ENCODE measurements at regions not wholly inside any gene's neighbourhood (a gene's known extent, or its start where the extent isn't known, plus 50 kb on each side); places are given as distances from the start of the nearest gene placed in this dataset.

DNA sequence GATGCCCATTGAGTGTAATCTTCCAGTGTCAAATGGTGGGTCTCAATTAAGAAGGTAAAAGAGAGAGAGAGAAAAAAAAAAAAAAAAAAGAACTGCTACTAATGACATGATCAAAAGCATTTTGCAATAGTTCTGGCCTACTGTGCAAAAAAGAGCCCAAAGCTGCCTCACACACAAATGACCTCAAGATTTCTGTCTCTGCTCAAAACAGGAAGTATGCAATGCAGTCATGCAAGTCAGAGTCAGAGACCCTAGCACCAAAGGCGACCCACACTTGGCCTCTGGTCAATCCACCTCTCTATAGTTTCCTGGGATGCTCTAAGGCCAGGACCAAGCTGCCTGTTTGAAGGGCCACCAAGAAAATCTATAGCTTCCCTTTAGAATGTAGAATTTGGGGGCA is 323.5 kb downstream of the VPS13C start:
- DNase-seq, result no peak

DNA sequence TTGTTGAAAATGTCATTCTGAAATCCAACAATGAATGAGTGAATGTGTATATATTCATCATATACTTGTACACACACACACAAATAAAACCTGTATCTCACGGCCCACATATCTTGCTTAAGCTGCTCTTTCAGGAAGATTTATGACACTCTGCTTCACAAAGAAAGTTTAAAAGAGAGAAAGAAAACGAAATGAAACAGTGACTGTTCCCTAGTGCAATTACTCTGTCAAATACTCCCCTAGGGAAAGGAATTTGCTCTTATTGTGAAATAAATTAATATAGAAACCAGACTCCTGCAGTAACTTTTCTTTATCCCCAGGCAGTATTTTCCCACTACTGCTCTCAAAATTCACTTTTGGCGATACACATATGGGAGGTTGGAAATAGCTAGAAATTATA is 329.1 kb downstream of the VPS13C start:
- no peak for DNase-seq

DNA sequence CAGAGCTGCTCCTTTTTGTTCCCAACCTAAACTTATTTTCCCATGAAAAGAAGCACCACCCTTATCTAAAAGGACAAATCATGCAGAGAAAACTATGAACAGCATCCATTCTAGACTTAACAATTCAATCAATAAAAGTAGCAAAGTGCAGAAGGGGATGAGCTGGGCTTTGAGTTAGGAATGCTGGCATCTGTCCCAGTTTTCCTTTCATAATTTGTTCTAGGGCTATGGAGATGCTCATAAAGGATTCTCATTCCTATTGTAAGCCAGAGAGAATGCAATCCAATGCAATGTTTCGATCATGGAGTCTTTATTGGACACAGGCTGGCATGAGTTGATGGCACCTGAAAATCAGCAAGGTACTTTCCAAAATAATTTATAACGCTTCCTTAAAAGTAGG is 330.6 kb downstream of the VPS13C start:
- no peak for DNase-seq

DNA sequence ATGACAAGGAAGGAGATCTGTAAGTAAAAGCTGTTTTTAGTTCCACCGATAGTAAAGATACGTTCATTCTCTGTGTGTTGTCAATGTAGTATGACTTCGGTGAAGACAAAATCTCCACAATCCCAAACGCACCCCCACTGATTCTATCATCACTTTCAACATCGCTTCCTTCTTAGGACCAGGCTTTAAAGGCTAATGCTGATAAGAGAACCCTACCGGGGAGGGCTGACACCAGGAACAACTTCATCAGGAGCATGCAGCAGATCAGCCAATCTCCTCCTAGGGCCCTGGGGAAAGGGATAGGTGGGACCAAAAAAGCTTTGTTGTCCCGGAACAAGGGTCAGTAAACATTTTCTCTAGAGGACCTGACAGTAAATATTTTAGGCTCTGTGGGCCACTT is 334.1 kb downstream of the VPS13C start:
- no peak for DNase-seq

DNA sequence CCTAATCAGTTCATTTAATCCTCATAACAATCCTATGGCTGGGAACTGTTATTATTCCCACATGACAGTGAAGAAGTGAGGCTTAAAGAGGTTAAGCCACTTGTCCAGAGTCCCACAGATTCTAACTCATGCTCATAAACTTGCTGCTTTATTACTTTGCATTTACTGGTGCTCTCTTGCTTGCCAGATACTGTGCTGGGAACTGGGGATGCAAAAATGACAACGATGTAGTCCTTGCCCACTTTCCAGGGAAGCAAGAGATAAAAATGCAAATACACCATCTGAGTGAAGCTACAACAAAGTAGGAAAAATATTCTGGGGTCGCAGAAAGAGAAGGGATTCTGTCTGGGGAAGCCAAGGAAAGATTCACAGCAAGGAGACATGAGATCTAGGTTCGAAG is 335.0 kb downstream of the VPS13C start:
- no peak for DNase-seq

DNA sequence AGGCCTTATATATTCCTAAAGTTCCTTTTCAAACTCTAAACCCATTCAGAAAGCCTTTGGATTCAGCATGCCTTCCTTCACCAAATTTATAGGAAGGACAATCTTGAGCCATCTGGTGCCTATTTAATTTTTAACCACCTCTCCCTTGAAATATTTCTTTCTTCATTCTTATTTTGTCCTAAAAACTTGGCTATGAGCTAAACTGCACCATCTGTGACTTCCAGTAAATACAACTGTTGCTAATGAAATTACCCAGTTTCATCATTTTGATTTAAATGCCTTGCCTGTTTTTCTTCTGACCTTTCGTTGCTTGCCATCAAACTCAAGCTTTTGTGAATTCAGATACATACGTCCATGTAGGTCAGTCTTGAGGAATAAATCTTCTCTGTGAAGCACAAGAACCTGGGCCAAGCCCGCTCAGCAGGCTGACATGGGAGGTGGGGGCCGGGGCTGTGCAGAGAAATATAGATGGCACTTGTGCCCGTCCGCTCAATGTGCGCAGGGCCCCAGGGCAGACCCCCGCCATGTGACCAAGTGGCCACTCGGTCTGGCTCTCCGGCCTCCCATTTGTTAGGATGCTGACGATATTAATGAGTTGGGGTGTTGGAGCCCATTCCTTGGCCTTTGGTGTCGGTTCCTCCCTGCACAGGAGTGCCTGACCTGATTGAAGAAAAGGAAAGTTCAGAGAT is 335.9 kb downstream of the VPS13C start:
- DNase-seq, result no peak

DNA sequence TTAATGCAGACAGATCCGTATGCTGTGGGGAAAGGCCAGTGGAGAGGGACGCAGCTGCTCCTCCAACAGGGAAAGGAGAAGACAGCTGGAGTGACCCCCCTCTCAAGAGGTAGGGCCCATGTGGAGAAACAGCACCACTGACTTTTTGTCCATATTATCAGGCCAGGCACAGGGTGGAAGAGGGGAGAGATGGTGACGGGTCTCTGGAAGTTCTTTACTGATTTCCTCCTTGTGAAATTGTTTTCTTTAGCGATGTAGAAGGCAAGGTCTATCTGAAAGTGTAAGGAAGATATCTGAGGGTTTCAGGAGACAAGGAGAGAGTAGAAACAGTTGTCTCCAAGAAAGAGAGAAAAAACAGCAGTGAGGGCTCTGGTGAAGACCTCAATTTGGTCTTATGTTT is 338.8 kb downstream of the VPS13C start:
- DNase-seq, result no peak

DNA sequence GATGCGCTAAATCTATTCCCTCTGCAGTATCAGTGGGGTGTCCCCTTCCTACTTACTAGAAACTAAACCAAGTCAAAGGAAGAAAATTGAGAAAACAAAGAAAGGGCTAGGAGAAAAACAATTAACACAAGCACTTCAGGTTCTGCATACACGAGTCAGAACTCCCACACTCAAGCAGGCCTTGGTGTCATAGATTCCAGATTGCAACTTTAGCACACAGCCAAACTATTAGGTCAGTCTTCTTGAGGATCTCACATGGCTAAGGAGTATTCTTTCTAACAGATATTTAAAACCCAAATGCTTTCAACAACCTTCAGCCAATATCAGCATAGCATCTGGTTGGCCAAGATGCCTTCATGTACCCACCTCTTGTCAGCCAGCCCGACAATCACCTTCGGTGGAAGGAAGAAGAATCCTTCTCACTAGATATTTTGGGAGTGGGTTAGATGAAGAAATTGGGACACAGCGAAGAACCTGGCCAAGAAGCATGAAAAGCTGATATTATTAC is 340.0 kb downstream of the VPS13C start:
- no peak for DNase-seq

DNA sequence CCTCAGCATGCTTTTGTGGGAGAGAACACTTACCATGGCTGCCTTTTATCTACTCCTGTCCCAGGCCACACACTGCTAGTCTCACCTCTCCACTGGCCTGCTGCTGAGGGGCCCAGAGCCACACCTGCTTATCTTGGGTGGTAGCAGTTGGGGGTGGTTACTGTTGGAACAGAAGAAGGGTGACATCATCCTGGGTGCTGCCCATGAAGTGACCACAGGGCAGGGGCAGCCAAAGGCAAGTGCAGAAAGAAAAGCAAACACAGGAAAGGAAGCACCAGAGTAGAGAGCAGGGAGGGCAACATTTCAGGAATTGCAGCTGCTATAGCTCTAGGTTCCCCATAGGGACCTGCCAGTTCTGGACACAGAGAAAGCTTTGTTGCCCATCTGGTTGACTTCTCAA is 345.2 kb downstream of the VPS13C start:
- no peak for DNase-seq

DNA sequence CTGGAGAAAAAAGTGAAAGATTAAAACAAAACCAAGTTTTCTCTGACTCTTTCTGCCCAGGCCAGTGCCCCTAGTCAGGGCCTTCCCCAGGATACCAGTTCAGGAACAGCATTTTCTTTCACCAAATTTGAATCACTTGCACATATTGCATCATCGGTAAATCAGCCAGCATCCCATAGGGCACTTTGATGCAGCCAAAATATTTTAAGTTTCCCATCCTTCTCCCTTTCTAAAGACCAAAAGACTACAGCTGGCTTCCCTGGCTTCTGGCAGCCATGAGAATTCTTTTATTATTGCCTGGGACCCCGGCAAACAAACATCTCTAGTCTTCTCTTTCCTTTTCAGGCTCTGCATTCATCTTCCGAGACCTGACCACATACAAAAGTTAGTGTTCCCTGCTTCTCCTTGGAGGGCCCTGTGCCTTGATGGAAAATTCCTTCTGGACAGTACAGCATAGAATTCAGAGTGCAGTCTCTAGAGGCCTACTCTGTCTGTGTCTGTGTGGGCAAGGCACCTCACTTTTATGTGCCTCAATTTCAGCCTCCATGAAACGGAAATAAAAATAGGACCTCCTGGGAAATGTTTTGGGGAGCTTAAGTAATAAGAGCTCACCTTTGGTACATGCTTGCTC is 348.0 kb downstream of the VPS13C start:
- DNase-seq, result no peak

DNA sequence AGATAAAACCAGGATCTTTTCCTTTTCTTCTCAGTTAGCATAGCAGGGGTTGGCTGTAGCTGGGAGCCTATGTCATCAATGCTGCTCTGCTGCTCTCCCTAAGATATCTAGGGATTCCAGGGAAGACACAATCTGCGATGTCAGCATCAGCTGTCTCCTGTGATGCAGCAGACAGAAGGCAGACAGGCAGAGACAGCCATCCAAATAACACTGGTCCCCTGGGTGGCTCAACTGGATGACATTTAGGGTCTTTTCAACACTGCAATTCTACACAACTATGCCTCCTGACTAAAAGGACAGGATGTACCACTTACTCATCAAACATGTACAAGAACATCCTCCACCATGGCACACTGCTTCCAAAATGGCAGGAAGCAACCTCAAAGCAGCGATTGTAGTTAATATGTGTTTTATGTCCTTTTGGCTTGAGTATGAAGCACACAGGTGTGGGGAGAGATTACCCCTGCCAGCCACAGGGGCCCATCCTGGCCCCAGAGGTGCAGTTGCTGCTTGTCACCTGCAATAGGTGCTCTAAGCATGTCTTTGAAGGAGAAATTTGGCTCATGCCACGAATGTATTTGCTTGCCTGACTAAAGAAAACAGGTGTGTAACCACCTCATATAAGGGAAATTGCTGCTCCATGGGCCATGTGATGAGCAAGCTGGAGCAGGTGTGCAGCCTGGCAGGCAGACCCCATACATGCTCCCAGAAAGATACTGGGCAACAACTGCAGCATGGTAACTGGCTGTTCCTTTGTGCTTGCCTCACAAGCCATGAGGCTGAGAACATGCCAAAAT is 357.8 kb downstream of the VPS13C start:
- DNase-seq, result peak; percentile 21

DNA sequence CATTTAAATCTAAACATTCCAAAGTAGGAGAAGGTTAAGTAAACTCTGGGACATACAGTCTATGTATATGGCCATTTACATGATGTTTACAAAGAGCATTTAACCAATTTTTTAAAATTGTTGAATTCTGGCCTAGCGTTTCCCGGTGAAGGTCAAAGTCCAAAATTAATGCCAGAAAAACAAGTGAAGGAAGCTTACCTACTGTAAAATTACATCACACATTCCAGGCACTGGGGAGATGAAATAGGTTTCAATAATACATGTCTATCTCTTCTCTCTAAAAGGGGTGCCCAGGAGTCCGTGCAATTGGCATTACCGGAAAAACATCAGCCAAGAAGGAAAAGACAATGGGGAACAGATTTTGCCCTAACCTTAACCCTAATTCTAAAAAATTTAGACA is 358.8 kb downstream of the VPS13C start:
- no peak for DNase-seq

DNA sequence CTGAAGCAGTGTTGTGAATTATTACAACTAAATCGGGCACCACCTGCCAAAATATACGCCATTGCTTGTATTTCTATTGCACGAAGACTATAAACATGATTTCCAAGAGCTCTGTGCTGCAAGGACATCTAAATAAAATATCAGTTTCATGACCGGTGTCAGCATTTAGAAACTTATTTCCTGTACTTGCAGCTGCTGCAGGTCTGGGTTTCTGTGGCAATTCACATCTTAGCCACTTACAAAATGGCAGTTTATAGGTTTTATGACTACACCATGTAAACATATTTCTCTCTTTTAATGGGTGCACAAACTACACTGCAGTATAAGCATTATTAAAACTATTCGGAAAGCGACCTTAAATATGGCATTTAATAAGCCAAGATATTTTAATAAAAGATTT is 359.4 kb downstream of the VPS13C start:
- DNase-seq, result no peak

DNA sequence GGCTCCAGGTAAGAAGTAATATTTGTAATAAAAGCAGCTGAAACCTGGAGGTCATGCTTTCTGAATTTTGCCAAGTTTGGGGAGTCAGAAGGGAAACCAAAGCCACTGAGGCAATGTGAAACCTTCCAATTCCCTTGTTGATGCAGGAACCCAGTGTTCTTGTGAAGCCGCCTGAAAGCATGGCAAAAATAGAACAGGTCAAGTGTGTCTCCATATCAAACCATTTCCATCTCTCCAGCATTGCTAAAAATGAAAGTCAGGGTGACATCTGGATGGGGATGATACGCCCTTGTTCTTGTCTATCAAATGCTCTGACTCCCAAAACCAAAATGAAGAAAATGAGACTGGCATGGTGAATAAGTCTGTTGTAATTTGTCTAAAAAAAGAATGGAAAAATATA is 362.5 kb downstream of the VPS13C start:
- DNase-seq, result no peak

DNA sequence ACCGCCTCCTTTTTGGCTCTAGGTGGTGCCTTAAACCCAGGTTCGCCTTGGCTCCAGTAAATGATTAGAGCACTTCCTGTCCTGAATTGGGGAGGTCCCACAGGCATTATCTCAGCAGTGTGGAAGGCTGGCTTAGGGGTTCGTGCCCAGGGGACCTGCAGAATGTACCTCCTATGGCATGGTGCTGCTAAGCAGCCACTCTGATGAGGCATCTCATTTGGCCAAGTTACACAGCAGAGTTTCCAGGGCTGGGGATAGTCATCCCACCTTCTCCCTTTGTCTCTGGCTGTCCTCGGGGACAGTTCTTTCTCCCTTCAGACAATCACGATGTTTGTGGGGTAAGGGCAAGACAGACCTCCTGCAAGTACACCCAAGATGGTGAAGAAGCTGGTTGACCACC is 371.2 kb downstream of the VPS13C start:
- DNase-seq, result no peak

DNA sequence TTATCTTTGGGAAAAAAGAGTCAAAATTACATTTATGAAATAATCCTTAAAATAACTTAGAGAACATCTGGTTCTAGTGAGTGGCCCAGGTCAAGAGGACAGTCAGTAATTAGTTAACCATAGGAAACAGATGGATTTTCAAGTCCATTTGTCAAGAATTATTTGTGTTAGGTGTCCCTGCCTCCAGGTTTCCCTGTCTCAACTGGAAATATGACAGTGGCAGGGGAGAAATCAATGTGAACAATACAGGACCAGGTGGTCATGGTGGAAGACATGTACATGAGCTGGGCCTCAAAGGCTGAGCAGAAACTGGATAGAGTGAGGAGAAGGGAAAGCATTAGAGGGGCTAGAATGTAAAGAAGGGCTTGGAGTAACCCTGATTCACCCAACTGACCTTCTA is 372.6 kb downstream of the VPS13C start:
- no peak for DNase-seq

DNA sequence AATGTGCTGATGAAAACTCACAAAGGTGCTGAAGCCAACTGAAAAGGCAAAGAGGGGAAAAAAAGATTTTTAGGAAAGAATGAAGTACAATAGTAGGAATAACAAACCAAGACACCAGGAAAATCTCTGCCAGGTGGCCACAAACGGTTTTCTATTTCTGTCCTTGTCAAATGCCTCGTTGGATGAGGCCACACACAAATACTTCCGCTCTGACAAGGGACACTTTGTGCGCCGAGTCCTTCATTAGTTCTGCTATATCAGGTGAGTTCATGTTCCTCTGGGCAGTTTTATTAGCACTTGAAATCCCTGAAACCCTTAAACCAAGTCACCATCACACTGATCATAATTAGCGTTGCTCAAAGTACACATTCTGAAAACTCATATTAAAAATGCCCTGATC is 373.1 kb downstream of the VPS13C start:
- no peak for DNase-seq

DNA sequence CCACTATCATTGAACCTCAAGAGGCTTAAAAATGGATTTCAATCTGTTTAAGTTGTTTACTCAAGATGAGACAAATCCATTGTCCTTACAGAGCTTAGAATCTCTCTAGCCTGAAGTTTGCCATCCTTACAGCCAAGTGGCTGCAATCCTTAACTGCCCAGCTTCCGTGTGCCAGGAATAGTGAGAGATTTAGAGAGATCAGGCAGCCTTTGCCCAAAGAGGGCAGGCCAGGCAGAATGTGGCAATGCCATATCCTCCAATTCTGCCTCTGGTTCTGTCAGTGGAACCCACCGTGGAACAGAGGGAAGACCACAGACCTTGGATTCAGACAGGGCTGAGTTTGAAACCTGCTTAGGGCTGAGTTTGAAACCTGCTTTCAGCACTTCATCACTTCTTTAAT is 374.3 kb downstream of the VPS13C start:
- no peak for DNase-seq

DNA sequence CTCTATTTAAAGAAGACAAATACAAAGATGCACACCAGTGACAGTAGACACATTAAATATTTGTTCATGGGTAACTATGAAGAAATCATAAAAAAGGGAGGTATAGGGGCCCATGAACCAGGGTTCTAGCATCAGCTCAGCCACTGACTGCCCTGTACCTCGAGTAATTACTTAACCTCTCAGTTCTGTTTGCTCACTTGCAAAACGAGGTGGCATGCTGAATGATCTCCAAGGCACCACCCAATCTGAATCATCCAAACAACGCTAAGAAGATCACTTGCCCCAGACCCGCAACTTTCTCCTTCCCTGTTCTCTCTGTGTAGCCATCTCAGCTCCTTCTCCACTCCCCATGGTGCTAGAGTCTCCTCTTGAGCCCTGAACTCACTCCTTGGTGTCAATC is 374.7 kb downstream of the VPS13C start:
- no peak for DNase-seq

DNA sequence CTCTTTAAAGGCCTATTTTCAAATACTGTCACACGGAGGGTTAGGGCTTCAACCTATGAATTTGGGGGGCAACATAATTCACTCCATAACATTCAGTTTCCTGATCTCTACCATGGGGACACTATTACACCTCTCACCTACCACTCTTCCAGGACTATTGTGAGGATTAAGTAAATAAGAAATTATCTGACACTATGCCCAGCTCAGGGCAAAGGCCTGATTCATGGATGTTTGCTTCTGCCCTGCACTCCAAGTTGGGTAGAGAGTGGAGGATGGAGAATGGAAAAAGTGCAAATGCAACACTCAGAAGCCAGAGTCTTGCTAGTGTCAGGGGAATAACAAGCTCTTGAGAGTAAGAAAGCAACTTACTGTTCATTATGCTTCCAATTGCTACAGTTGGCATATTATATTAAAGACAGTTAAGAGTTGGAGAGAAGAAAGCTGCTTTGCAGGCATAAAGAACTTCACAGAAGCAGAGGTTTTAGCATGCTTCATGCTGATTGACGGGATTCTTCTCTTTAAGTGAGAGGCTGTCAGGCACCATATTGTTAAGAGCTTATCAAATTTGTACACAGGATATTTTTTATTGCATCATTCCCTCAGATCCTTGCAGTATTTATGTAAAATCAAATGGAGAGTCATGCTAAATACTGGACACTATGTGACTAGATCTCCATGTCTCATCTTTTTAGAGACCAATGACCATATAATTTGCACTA is 375.3 kb downstream of the VPS13C start:
- no peak for DNase-seq

DNA sequence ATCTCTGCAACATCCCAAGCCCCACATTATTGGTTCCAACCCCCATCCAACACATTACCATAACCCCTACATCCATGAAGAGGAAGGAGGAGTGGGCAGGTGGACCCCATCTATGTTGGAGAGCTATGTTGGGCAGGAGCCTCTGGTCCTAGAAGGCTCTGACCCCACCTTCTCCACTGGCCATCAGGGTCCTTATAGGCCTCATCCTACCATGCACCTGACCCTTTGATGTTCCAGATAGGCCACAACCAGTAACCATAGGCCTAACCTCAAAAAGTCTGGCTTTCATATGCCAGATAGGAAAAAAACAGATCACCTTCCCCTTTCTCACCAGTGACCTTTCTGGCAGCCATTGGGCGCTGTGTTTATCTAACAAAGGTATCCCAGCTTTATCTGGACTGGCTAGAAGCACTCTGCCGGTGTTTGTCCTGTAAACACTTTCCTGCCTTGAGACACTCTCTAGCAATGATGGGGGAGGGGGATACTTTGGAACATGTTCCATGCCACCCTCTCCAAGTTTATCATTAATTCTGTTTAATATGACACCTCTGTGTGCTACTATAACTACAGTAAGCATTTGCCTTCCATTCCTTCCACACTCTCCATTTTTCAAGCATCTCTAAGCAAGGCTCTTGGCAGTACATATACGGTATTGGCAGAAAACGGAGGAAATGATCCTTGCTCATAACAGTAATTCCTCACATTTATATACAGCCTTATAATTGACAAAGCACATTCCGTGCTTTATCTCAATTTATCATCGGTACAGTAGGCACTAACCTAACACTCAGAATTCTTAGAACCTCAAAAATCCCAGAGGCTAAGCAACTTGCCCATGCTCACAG is 377.1 kb downstream of the VPS13C start:
- peak; percentile 65 for DNase-seq

DNA sequence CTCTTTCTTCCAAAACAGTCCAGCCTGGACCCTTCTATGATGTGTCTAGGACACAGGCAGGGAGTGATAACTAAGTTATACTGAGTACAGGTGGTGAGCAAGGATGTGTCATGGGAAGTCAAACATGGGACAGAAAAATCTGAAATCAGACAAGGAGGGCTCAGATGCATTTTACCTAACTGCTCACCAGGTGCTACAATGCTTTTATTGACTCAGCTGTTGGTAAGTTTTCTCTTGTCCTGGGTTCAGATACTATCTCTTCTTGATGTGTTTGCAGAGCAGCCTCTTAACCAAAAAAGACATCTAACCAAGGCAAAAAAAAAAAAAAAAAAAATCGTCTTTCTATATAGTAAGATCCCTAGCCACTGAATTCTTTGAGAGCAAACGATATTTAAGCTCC is 378.6 kb downstream of the VPS13C start:
- no peak for DNase-seq

DNA sequence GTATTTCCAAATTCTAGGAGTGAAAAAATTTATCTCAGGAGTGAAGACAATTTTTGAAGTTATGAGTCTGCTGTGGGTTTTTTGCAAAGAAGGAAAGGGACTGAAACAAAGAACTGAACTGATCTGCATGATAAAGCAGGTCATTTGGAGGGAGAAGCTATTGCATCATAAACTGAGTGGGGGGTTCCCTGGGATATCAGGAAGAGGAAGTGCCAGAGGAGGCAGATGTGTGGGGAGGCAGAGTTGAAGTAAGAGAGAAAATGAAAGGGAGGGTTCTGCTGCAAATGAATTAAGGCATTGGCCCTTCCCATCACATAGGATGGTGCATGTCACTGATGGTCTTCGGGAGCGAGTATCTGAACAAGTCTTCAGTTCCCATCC is 379.2 kb downstream of the VPS13C start:
- no peak for DNase-seq

Data from NCI-H2029 treated with DMSO at 0.1 percent for 48 hours (cell line).